ENCODE measurements at regions not wholly inside any gene's neighbourhood (a gene's known extent, or its start where the extent isn't known, plus 50 kb on each side); places are given as distances from the start of the nearest gene placed in this dataset.
A peak's percentile ranks its signal among the peaks of the same experiment; 100 is the strongest.

DNA sequence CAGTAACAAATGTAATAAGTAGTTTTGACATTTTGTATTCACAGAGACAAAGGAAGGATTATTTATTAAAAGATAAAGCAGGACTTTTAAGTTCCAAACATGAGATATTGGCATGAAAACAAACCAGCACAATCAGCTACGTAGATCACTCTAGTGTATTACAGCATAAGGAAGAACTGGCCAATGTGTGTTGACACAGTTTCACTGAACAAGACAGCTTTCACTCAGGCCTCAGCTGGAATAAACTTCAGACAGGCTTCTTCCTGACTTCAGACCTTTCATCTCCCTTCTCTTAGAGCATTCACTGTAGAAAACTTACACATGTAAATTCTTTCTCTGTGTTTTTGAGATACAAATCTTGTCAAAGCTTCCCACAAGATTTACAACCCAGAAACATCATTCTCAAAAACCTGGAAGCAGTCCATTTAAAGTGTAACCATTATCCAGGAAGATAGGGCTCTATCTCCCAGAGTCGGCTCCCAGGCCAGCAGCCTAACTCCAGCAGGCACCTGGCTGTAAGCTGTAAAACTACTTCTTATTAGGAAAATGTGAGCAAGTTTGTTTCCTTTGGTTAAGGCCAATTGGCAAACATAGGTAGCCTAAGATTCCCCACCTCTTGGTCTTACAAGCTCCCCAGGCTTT, 768.3 kb upstream of the CDH7 start:
- DNase-seq = no peak

DNA sequence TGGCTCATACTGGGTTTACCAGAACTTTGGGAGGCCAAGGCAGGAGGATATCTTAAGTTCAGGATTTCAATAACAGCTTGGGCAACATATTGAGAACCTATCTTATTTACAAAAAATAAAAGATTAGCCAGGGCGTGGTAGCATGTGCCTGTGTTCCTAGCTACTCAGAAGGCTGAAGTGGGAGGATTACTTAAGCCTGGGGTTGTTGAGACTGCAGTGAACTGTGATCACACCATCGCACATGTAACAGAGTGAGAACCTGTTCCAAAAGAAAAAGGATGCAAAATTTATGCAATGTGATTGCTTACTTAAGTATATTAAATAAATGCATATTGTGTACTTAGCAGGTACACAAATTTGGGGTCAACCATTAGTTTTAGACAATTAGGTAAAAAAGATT, 768.9 kb upstream of the CDH7 start:
- no peak for DNase-seq

DNA sequence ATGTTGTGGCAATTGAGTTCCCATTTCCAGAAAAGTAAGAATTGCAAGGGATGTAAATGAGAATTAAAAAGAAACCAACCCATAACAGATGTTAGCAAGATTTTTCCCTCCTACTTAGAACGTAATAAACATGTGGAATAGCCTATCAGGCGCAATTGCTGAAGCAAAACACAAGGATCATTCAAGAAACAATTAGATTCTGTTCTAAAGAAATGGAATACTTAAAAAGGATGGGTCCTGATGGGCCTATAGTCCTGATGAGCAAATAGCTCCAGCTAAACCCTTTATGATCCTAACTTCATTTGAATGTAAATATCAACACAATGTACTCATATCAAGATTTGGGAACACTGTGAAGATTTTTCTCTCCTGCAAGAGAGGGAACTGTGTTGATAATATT, 771.0 kb upstream of the CDH7 start:
- DNase-seq = no peak

DNA sequence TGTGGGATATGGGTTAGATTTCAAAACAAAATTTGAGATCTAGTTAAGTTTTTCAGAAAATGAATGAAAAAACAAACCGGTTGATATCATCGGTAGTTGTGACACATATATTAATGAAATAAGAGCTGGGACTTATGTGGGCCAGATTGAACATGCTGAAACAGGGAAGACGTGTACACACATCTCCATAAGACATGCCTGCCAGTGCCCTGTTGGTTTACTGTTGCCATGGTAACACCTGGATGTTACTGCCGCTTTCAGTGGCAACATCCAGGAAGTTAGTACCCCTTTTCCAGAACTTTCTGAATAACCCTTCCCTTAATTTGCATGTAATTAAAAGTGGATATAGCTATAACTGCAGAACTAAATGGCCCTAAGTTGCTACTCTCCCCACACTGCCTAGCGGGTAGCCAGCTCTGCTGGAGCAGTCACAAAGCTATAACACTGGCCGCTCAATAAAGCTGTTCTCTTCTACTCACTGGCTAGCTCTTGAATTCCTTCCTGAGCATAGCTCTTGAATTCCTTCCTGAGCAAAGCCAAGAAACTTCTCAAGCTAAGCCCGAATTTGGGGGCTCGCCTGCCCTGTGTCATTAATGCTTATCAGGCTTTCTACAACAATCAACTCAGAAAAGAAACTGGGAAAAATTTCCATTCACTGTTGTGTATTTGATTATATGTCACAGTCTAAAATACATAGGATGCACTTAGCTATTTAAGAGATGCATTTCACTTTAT, 776.3 kb upstream of the CDH7 start:
- DNase-seq = no peak

DNA sequence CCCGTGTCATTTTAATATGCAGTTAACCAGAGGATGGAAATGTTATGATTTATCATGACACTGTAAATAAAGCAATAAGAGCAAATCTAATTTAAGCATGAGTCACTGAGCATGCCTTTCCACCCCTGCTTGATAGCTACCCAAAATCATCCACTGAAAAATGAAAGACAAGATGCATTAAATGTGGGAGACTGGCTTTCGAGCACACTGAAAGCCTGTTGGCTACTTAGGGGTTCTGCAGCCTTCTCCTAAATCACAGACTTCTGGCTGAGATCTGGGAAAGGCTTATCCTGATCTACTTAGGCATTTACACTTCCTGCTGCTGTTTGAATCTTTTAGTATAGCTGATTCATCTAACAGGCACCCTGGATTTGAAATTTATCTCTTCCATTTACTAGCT, 778.3 kb upstream of the CDH7 start:
- DNase-seq = peak; percentile 73

DNA sequence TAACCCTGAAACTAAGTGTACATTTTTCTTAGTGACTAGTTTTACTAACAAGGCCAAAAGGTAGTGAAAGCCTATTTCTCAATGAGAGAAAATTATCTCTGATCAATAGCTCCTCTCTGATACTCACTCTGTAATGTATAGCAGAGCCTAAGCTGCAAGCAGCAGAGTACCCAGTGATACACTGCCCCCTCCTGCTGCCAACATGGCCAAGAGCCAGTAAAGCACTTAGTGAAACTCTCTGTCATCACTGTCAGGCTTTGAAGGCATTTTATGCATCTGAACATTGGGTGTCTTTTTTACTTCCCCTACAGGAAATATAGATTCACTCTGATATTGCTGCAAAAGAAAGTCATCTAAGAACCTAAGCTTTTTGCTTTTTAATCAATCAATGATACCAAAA, 784.1 kb upstream of the CDH7 start:
- DNase-seq = peak; percentile 24

DNA sequence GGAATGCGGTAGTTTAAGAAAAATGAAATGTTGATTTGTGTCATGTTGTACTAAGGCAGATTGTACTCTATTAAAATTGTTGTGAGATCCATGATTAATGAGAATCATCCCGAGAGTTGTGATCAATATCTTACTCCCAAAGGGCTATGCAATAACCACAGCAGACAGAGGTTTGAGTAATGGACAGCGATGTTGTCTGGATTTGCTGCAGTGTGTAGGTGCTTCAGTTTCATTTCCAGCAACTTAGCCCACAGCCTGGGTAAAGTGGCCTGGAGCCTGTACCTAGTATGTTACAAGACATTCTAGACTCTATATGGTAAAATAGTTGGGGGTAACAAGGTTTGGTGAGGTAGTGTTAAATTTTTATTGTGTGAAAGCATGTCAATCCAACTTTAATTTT, 794.3 kb upstream of the CDH7 start:
- DNase-seq = no peak

DNA sequence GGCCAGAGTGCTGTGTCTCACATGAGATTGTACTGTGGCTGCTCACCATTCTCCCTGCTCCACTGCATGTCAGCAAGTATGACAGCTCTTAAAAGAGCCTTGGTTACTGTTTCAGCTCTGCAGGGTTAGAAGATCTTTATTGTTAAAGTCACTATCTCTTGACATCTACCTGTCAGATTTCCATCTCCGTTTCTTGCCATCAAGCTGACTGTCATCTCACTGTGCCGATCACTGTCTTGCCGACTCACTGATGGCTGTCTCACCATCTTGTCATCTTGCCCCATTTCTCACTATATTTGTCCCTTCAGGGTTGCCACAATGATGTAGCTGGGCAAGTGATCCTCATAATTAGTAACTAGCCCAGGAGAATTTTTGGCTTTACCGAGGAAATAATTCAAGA, 800.9 kb upstream of the CDH7 start:
- DNase-seq = no peak

DNA sequence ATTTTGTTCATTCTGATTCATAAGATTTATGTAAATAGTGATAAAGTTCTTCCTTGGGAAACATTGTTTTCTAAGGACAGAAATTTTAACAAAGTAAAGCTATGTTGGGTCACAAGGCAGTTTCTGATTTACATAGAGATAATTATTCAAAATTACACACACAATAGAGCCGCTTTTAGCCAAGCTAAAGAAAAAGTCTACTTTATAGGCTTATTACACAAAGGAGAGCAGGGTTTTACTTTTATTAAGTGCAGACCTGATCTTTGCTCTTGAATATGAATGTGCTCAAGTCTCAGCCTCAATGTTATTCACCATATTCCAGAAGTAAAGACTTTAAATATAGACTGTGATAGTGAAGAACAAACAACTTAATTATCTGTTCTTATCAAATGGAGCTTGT, 787.8 kb upstream of the LINC00305 start:
- no peak for DNase-seq

DNA sequence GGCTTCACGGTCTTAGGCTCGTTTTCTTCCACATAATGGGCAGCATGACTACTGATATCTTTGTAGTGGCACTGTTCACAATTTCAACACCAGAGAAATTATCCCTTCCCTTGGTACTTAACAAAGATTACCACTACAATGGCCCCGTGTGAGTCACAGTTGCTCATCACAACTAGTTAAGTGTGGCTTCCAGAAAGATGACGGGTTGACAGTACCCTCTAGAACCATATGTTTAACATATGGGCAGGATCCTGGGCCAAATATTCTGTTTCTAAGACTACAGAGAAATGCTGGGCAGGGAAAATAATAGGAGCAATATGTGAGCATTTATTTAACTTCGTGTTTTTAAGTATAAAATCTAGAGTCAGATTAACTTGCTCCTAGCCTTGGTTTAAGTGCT, 780.1 kb upstream of the LINC00305 start:
- peak; percentile 95 for DNase-seq

DNA sequence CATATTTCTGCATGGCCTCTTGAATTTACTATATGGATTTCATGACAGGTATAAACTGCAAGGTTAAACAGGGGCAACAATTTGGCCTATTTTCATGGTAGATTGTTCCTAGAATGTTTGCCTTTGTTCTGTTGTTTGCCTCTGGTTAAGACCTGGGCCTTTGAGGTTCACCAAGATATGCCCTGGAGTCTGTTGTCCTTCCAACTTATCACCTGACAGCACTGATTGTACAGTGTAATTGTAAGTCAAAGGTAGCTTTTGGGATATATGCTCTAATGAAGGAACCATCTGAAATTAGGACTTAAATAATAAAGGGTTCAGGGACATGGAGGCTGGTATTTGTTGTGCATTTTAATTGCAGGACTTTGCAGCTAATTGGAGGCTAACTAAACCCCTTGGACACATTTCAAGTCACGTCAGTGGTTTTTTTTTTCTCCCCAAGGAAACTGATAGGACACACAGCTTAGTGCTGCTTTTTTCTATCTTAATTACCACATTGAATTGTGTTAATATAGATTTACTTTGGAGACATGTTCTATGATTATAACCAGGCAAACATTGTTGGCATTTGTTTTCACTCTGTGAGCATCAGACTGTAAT, 771.2 kb upstream of the LINC00305 start:
- no peak for DNase-seq

DNA sequence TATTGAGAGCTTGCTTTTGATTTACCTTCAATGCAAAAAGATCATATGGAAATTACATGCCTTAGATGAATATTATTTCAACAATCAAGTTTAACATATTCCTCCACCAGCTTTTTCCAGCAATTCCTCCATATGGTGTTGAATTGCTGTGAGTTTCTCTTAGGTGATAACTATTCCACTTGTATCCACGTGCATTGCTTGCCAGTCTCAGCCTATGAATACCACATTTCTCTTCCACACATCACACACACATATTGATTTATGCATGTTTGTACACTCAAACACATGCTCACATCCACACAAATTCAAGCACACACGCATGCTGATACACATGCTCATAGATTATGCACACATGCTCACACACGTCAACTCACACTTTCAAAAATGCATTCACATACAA, 770.0 kb upstream of the LINC00305 start:
- DNase-seq = no peak

DNA sequence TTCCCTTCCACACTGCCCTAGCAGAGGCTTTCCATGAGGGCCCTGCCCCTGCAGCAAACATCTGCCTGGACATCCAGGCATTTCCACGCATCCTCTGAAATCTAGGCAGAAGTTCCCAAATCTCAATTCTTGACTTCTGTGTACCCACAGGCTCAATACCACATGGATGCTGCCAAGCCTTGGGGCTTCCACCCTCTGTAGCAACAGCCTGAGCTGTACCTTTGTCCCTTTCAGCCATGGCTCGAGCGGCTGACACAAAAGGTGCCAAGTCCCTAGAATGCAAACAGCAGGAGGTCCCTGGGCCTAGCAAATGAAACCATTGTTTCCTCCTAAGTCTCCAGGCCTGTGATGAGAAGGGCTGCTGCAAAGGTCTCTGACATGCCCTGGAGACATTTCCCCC, 744.5 kb upstream of the LINC00305 start:
- no peak for DNase-seq

DNA sequence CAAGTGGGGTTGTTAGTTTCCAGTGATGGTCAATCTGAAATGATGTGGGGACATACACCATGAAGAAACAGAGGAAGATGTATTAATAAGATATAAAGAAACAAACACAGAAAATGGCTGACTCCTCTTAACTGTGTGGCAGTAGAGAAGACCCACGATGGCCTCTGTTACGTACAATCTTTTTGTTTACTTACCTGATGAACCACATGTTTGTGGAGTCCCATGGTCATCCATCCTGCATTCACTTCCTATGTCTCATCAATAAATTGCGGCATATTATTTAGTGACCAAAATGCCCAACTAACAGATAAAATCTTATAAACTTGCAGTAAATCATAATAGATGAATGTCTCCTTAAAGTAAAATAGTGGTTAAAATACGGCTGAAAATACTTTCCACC, 740.1 kb upstream of the LINC00305 start:
- no peak for DNase-seq

DNA sequence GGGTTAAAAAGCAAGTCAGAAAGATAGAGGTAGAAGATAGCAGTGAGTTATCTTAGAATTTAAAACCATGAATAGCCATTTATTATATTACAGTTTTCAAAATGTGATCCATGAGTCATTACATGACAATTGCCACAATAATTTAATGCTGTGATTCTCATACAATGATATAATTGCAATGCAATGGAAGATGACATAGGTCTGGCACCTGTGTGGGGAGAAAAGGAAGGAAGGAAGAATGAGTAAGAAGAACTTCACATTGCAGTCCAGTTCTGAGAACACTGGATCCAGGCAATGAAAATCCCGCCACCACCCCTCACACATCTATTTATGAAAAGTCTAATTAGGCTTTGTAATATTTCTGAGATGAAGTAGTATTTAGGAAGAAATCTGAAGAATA, 738.1 kb upstream of the LINC00305 start:
- no peak for DNase-seq

DNA sequence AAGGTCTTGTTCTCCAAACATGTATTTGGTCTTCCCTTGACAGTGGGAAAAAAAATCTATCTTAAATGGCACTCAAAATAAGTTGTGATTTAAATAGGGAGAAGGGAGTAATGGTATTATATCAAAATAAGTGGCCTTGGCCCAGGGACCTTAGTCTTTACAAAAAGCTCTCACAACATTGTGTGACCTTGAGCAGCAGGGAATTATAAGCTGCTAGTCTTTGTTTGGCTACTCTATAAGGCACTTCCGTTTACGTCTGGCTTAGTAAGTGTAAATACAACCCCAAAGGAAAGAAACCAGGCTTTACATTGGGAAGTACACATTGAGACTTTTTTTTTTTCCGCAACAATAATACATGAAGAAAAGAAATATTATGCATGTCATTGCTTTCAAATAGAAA, 734.0 kb upstream of the LINC00305 start:
- no peak for DNase-seq

DNA sequence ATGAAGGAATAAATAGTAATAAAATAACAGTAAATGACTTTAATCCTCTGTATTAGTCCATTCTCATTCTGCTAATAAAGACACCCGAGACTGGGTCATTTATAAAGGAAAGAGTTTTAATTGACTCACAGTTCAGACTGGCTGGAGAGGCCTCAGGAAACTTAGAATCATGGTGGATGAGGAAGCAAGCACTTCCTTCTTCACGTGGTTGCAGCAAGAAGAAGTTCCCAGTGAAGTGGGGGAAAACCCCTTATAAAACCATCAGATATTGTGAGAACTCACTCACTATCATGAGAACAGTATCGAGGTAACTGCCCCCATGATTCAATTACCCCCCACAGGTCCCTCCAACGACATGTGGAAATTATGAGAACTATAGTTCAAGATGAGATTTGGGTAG, 727.9 kb upstream of the LINC00305 start:
- no peak for DNase-seq

DNA sequence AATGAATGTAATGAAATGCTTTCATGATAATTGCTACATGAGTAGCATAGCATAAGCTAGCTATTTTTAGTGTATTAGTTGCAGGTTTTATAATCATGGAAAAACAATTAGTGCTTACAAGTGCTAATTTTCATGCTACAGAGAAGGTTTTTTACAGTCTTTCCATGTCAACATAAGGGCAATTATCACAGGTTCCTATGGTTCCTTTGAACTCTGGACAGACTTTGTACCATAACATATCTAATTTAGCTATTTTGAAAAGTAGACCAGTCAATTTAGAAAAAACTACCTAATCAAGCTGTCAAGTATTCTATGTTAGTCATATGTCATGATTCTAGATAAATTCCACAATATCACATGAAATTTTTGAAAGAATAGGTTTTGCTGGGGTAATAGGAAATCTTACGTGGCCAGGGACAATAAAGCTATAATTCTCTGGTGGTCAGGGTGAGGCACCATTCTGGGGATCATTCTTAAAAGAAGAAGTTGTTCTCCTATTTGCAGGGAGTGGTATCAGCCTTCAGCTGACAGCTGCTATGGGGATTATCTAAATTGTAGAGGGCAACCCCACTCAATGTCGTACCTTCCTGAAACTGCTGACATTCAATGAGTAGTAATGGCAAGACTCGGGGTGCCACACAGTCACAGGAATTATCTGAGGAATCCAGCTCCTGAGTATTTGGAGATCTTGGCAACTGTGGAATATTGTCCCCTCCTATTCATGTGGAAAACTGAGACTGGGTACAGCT, 724.0 kb upstream of the LINC00305 start:
- no peak for DNase-seq

DNA sequence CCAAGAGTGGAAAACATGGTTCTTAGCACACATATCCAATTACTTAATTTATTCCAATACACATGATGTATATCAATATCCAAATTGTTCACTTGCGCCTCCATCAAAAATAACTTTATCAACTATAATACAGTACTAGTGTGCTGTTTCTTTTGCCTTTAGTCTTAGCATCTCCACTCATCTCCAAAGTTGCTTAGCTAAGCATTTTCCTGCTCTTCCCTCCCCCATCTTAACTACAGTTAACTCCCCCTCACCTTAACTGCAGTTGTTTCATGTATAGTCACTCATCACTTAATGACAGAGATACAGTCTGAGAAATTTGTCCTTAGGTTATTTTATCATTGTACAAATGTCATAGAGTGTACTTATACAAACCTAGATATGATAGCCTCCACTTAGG, 705.2 kb upstream of the LINC00305 start:
- DNase-seq = no peak

DNA sequence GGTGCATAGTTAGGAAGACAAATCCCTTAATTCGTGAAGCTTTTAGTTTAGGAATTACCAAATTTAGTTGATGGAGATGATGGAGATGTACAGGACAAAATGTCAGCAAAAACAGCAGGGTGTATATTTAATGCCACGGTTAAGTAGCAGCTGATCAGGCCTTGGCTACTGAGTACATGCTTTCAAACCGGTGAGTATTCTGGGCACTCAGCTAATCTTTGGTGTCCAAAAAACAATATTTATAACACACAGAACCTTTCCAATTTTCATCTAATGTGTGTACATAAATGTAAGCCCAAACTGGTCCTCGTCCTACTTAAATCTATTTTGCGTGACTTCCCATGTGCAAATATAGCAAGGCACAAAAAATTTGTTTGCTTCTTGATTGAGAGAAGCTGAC, 703.4 kb upstream of the LINC00305 start:
- no peak for DNase-seq

DNA sequence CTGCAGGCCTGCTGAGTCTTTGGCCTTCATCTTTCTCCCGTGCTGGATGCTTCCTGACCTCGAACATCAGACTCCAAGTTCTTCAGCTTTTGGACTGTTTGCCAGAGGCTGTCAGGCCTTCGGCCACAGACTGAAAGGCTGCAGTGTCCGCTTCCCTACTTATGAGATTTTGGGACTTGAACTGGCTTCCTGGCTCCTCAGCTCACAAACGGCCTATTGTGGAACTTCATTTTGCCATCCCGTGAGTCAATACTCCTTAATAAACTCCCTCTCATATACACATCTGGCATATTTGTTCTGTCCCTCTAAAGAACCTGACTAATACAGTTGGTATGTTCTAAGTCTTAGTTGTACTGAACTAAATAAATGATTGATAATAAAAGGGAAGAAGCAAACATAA, 702.8 kb upstream of the LINC00305 start:
- no peak for DNase-seq

DNA sequence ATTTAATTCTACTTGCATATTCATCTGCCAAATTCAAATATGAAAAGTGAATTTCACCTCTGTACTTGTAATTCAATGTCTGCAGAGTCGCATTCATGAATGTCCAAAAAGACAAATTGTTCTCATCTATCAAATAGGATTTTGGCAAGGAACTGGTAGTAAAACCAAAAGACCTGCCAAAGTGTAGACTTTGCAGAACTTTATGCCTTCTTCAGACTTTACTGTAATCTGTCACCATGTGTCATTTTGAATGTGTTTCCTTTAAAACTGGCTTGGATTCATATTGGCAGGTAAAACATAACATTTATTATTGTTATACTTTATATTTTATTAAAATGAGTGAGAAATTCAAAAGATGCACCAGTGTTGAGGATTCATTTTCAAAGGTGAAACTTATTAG, 701.9 kb upstream of the LINC00305 start:
- DNase-seq = no peak

DNA sequence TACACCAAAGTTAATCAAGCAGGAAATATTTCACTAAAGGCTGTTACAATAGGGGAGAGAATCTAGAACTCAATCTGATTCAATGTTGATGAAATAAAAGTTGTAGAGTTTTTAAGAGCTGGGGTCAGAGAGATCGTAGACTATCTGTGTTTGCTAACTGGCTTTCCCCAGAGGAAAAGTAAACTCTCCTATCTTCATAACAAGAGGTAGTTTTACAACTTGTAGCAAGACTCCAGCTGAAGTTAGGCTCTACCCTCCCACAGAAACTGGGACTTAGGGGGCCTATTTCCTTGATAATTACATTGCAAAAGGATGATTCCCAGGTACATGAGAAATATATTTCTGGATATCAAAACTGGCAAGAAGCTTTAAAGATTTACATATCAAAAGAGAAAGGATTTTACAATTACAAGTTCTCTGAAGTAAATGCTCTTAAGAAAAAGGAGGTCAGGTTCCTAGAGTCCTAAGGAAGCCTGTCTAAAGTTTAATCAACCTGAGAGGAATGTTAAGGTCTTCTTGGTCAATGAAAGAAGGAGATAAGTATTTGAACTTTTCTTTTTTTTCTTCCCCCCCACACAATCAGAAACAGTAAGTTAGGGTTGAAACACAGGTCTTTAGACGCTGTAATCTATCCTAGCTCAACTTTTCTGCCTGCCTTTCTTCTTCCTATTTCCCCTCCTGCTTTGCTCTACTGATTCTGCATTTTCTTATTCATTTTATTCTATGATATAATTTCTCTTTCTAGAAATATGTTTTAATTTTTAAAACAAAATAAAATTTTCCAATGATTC, 692.2 kb upstream of the LINC00305 start:
- DNase-seq = no peak
